NCI-H524 treated with DMSO at 0.1 percent for 48 hours (cell line): ENCODE measurements at regions not wholly inside any gene's neighbourhood (a gene's known extent, or its start where the extent isn't known, plus 50 kb on each side); places are given as distances from the start of the nearest gene placed in this dataset.

ENCODE experiments used
- DNase-seq: peaks from one replicate; lab custom pipeline; 2025; lab: John Stamatoyannopoulos, UW

DNA sequence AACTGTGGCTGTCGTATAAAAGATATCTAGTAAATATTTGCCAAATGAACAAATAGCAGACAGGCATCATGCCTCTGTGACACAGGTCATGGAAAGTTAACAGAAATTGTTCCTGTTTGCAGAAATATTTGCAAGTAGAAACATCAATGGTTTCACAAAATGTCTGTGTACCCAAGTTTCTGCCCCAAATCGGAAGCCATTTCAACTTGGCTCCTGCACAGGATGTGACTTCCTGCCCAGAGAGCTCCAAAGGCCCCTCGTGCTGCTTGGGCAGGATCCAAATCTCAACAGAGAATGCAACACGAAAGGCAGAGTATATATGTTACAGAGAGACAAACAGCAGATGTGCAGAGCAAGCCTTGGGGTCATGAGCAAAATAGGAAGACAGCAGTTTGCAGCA, 95.5 kb upstream of the SERP2 start:
- no peak for DNase-seq

DNA sequence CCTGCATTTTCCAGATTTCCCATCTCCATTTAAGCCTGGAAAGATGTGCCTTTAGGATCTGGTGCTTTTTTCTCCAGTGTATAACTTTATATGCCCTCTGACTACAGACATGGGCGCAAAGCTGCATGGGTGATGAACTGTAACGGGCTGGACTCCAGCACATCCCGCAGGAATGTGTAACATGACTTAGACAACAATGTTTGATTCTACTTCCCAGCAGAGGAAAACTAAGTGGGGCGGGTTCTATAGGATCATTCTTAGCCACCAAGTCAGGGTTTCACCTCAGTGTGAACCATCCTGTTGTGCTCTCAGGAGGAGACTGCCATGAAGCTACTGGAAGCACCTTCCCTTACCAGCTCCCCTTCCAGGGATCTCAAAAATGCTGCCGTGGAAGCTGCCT, 93.2 kb upstream of the SERP2 start:
- DNase-seq = no peak

DNA sequence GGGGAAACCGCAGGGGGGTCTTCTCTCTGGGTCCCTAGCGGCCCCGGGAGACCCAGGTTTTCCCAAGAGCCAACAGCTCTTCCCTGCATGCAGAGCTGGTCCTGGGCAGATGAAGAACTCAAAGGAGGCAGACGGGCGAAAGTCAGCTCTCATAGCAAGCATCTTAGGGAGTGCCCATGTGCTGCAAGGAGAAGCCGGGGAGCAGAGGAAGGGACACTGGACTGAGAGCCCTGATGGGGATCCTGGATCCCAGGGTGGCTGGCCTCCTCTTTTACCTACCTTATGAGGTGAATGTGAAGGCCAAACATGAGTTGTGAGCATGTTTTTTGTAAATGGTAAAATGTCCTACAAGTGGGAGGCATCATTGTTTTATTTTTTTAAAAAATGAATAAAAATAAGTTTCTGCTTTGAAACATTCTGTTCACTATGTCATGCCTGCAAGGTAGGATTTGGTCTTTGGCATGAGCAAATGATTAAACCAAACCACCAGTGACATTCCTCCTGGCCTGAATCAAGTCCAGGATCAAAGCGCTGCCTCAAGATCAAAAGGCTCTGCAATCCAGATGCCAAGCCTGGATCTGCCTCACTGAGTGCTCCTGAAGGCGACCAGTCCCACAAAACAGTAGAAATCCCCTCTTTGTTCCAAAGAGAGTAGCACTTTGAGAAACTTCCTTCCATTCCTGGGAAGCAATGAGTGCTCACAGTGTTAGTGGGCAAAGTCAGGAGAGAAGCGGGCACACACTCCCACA, 92.2 kb upstream of the SERP2 start:
- DNase-seq = no peak

DNA sequence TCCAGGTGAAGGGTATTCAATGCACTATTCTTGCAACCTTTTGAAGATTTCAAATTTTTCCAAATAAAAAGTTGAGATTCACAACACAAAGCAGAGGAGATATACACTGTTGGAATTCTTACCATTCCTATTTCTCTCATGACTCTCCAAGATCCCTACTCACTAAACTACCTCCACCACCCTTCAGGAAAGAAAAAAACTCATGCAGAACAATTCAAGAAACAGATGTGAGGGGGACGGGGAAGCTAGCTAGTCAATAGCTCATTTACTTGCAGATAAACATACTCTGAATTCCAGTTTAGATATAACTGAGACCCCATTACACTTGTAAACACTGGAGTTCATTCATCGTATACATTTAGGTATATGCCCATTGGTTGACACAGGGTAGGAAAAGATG, 90.0 kb upstream of the SERP2 start:
- no peak for DNase-seq

DNA sequence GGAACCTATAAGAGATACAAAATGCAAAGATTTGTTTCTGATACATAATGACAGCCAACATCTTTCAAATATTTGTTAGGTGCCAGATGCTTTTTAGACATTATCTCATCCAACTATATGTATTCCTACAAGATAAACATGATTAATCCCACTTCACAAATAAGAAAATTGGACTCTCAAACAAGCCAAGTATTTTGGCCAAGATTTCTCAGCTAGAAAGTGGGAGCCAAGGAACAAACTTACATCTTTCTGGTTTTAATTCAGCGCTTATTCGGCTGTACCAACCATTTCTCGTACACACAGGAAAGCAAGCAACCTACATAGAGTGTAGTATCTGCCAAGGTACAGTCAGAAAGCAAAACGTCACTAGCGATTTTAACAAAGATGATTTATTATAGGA, 85.7 kb upstream of the SERP2 start:
- DNase-seq = no peak

DNA sequence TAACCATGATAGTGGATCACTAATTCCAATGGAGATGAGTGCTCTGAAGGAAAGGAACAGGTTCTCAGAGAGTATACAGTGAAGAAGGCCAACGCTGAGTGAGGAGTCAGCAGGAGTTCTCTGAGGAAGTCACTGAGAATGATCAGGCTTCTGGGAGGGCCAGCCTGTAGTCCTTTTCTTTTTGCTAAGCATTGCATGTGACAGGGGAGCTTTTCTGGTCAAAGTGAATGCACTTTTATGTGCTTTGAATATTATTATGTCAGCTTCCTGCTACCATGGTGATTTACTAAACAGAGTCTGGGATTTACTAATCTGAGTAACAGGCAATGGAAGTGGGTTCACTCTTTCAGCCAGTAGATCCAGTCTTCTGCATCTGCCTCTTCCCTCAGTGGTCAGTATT, 81.1 kb upstream of the SERP2 start:
- no peak for DNase-seq

DNA sequence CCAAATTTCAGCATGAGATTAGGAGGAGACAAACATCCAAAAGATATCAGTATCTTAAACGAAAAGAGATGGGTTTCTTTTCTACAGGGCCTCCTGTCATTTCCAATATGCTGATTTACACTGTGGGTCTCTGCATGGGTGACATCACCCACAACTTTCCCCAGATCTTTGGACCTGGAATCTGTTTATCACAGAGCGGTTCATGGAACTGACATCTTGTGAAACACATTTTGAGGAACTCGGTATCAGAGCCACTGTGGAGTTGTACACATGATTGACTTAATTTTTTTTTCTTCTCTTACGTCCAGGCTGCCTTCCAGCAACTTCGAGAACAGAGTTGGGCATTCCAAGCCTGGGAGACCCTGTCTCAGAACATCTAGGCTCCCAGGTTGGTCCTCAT, 80.2 kb upstream of the SERP2 start:
- DNase-seq = no peak

DNA sequence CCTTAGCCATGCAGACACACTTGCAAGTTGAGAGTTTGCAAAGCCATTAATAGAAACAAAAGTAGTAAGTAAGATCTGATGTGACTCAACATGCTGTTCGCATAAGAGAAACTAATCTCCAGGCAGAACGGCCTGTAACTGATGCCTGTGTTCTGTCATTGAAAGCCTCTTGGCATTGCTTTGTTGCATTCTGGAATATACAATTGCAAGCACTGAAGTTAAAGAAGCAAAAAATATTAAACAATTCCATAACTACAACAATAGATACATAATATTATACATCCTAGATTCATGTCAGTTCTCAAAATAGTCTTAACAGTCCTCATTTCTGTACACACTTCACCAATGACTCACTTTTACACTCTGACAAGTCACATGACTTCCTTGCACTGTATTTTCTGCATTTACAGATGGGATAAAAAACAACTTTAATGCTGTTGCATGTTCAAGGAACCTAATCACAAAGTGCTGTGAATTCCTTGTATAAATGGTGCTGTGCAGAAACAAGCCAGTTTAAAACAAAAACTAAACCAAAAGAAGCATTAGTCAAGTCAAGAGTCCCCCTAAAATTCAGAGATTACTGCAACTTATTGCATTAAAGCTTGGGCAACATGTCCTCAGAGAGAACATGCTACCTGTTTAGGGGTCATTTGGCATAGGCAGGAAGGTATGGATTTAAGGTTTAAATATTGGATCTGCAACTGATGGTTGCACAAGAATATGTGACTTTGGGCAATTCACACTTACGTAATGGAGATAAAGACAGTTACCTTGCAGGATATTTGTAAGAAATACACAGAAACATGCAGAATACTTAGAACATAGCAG, 79.5 kb upstream of the SERP2 start:
- DNase-seq = no peak

DNA sequence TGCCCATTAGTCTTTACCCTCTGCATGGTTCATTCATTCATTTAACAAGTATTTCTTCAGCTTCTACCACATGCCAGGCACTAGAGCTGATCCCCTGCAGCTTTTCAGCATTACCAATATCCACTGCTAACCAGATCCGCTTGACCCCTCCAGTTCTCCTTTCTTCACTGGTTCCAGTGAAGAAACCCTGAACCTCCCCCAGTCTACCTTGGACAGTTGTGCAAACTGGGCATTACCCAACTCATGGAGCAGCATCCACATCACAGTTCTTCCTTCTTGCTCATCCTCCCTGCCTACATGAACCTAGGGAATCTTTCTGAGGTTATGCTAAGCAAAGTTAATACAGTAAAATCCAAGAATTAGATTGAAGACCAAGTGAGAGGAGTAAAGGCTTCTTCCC, 78.7 kb upstream of the SERP2 start:
- DNase-seq = no peak

DNA sequence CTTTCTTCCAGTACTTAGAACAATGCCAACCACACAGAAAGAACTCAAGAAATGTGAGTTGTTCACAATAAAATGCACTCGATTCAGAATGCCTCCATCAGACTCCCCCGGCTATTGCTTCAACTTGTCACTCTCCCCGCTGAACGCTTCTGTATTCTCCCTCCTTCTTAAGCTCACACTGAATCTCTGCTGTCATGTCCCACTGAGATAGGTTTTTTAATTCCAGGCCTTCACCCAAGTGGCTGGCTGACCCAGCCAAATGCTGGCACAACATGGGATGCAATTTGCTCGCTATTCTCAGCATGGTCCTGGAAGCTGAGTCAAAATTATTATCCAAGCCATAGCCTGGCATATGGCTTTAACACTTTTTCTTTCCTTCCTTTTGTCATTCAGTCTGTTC, 76.8 kb upstream of the SERP2 start:
- no peak for DNase-seq

DNA sequence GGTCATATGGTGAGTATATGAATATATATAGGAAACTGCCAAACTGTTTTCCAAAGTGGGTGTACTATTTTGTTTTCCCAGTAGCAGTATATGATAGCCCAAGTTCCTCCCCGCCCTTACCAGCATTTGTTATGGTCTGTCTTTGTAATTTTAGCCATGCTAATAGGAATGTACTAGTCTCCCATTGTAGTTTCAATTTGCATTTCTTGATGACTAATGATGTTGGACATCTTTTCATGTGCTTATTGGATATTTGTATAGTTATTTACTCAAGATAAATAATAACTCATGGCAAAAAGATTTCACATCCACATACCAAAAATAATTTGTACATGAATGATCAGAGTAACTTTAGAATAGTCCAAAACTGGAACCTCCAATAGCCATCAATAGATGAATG, 75.3 kb upstream of the SERP2 start:
- DNase-seq = no peak

DNA sequence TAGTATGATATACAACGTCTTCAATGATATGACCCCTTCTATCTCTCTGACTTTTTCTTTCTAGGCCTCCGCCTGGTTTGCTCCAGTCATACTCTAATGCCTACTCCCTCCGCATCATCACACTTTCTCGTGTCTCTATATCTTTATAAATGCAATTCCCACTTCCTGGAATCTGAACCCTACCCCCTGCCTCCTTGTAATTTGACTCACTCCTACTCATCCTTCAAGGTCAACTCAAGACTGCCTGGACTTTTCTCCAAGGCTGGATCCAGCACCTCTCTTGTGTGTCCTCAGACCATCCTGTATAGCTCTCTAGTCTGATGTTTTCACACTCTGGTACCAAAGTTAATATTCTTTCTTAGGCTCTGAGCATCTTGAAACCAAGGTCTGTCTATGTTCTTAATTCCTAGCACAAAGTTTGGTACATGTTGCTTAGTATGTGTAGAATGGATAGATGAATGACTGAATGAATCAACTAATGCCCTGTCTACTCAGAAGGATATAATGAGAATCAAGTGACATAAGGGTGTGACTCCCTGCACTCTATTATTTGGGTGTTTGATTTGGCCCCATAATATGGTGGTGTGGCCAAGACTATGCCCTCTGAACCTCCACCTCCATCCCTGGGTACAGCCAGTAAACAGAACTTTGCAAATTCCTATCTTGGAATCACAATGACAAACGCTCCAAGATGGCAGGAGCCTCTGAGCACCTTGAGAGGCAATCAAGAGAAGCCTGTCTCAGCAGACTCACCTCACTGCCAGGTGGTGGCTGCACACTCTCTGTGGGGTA, 74.3 kb upstream of the SERP2 start:
- DNase-seq = no peak

DNA sequence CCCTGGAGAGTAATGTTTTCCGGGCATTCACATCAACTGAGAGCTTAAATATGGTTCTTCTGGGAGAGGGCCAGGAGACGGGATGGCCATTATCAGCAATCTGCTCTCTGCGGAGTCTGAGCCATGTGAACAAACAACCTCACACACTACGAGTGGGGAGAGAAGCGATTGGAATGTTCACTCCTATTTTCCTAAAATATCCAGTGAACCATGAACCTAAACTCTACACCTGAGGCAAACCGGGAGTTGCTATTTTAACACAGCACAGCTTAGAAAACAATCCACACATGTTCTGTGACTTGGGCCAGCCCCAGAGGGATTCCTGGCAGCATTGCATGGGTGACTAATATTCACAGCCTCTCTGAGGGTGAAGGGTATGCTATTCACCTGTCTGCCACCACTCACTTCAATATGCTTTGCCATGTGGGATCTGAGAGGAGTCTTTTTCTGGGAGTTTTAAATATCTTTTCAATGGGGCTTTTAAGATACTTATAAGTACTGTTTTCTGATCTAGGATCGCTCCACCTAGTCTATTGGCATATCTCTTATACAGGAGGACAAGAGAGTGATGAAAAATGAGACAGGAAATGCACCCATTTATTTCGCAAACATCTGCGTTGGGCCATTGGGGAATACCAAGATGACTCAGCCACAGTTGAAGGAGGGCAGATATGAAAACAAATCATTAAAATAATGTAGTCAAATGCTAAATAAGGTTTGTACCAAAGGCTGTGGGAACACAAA, 72.6 kb upstream of the SERP2 start:
- DNase-seq = no peak

DNA sequence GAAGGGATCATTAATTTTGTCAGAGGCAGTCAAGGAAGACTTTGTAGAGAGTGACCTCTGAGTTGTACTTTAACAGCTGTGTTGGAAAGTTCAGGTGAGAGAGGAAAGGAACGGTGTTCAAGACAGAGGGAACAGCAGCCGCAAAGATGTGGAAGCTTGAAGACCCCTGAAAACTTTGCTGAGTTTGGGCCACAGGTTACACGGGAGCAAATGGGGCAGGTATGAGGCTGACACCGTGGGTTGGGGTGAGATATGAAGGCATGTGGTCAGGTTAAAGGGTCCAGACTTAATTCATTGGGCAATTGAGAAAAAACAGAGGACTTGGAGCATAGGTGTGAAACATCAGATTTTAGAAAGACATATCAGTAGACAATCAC, 72.0 kb upstream of the SERP2 start:
- DNase-seq = no peak

DNA sequence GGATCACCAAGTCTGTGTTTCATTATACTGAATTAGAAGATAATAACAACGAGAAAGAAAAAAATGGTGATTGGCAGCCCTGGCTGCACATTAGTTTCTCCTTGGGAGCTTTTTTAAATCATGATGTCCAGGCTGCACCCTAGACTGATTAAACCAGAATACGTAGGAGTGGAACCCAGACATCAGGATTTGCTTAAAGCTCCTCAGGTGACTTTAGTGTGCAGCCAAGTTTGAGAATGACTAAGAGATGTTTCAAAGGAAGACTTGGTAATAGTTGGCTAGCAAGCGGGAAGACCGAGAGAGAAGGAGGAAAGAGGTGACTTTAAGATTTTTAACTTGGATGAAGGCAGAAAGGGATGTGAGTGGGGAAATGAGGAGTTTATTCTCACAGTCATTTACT, 71.4 kb upstream of the SERP2 start:
- DNase-seq = no peak

DNA sequence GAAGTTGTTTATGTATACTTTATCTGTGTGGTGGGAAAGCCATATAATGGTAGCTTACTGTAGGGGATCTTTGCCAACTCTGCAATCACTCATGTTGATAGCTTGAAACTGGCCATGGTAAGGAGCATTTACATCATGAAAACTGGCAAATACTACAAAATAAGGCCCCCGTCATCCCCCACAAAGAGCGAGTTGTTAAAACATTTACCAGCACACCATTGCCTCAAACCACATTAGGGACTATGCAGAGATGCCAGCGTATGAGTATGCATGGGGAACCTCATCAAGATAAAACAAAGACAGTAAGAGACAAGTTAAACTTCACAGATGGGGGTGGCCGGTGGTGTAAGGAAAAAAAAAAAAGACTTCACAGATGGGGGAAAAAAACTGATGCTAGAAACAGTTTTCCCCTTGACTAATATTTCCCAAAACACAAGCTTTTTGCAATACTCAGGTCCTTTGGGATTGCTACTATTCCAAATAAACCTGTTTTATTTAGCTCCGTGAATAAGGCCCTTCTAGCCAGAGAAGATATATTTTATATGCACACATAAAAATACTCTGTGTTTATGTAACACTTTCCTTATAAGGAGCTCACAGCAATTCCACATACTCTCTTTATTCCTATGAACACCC, 70.6 kb upstream of the SERP2 start:
- DNase-seq = no peak

DNA sequence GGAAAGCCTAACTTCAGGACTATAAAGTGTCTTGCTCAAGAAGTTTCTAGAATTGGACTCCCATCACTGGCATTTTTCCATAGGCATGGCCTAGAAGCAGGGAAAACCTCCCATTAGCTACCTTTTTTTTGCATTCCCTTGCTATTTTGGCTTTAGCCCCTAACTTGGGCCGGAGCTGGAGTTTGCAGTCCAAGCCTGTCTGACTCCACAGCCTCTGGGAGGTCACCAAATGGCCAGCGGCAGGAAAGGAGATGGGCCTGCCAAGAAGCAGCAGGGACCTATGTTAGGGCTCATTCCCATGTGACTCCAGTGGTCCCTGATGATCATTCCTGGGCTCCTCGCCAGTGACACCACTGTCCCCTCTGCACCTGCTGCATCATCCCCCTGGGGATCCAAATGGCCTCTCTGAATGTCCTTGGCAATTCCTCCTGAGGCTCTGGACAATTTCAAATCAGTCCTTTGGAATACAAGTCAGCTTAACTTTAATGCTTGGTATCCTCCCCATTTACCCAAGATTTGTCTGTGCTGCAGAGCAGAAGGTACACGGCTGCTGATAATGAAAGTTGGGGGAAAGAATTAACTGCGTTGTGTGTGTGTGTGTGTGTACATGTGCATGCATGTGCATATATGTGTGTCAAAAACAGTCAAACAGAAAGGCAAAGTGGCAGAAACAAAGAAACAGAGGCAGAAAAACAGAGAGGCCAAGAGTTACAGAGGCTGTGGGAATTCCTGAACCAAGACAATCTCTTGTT, 69.8 kb upstream of the SERP2 start:
- no peak for DNase-seq

DNA sequence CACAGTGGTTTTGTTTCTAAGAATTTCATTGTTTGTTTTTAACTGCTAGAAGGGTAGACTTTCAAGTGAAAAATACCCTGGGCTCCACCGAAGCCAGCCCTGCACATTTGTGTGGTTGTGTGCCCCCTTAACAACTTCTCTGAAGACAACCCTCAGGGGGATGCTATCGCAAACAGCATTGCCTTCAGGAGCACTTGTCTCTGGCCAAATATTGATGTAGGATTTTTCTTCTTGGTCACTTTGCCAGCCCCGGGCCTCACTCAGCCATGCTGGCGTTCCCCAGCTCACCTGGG, 69.2 kb upstream of the SERP2 start:
- DNase-seq = no peak

DNA sequence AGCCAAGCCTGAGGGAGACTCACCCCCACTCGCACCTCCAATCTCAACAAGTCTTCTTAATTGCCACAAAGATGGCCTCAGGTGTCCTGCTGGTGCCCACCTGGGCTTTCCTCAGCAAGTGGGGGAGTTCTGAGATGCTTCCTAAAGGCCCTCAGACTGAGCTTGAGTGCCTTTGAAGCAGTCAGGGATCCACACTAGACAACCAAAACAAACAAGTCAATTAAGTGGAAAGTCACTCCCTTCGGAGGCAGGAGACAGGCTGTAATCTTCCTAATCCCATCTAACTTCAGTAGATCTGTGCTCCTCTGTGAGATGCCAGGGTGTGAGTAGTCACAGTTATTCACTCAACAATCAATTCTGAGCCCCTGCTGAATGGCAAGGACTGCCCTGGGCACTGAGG, 68.3 kb upstream of the SERP2 start:
- no peak for DNase-seq

DNA sequence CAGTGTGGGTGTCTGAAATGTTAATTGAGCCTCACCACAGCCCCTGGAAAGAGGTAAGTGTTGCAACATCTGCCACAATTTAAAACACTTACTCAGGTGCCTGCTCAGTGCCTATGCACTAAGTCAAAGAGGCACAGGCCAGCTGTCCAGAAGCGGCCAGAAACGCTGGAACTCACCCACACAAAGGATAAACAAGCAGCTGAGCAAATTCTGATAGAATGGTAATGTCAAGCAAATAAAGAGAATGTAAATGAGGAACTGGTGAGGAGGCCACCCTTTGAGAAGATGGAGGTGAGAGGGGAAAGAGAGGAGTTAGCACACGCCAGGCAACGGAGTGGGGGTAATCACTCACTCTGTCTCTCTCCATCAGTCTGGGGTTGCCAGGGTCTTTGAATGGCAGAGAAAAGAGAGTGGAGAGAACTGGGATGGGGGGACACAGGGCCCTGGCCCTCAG, 67.7 kb upstream of the SERP2 start:
- no peak for DNase-seq
